PC-9 (cell line): ENCODE measurements at regions not wholly inside any gene's neighbourhood (a gene's known extent, or its start where the extent isn't known, plus 50 kb on each side); places are given as distances from the start of the nearest gene placed in this dataset.

Experiments used
- BruUV-seq: library from RNA; stranded (reverse); fragments of 400-500 nt; replicated peaks from 2 replicates; lab custom pipeline; 2021; lab: Mats Ljungman, UMichigan
- CTCF ChIA-PET: fragments of 300-600 bp; sonication (Branson Sonifier 250); formaldehyde crosslinking; loops from one replicate; lab custom pipeline; 2022; ENCODE audit warnings: antibody characterized with exemption; lab: Charles Lee
- POLR2A ChIA-PET: fragments of 300-600 bp; sonication (Branson Sonifier 250); formaldehyde crosslinking; loops from one replicate; lab custom pipeline; 2022; ENCODE audit warnings: antibody characterized with exemption; ENCODE audit not compliant: unreplicated experiment; lab: Charles Lee
- DNase-seq, 2 experiments: peaks; one replicate each; pipeline versions ENCODE4 v3.0.0 to v3.0.0-alpha.2; 2015 to 2022; ENCODE audit warnings: mixed read lengths in 1 of 2
- H2AFZ ChIP-seq: fragments of 200-600 bp; sonication (generic); 2 replicates; pipeline ENCODE4 v1.8.1; 2017; ENCODE audit warnings: antibody characterized with exemption
- H3F3A ChIP-seq: fragments of 200-600 bp; sonication (generic); 2 replicates; pipeline ENCODE4 v1.8.1; 2017; ENCODE audit warnings: antibody characterized with exemption, mild to moderate bottlenecking, low read depth; ENCODE audit not compliant: insufficient read depth
- H3K27ac ChIP-seq: fragments of 200-600 bp; sonication (generic); 2 replicates; pipeline ENCODE4 v1.6.1; 2016; ENCODE audit warnings: mixed run types
- H3K27me3 ChIP-seq: fragments of 200-600 bp; sonication (generic); 2 replicates; pipeline ENCODE4 v1.6.1; 2016; ENCODE audit warnings: low read depth, mixed run types; ENCODE audit not compliant: insufficient read depth
- H3K36me3 ChIP-seq: fragments of 200-600 bp; sonication (generic); 2 replicates; pipeline ENCODE4 v1.6.1; 2016; ENCODE audit warnings: low read depth, mixed run types
- H3K4me1 ChIP-seq: fragments of 200-600 bp; sonication (generic); replicated peaks from 2 replicates; pipeline ENCODE4 v1.6.1; 2016; ENCODE audit warnings: mixed run types; ENCODE audit not compliant: insufficient read depth
- H3K4me2 ChIP-seq: fragments of 200-600 bp; sonication (generic); 2 replicates; pipeline ENCODE4 v1.6.1; 2017; ENCODE audit warnings: mixed run types
- H3K4me3 ChIP-seq: fragments of 200-600 bp; sonication (generic); 2 replicates; pipeline ENCODE4 v1.6.1; 2016; ENCODE audit warnings: mixed run types
- H3K79me2 ChIP-seq: fragments of 200-600 bp; sonication (generic); 2 replicates; pipeline ENCODE4 v1.6.1; 2017; ENCODE audit warnings: low read depth, mixed run types
- H3K9me2 ChIP-seq: fragments of 200-600 bp; sonication (generic); 2 replicates; pipeline ENCODE4 v1.8.1; 2017; ENCODE audit warnings: mild to moderate bottlenecking; ENCODE audit not compliant: insufficient read depth
- H3K9me3 ChIP-seq: fragments of 200-600 bp; sonication (generic); 2 replicates; pipeline ENCODE4 v1.8.1; 2016; ENCODE audit warnings: low read depth; ENCODE audit not compliant: insufficient read depth
- H4K20me1 ChIP-seq: fragments of 200-600 bp; sonication (generic); 2 replicates; pipeline ENCODE4 v1.8.1; 2017; ENCODE audit not compliant: insufficient read depth
- CTCF ChIP-seq: fragments of 200-600 bp; sonication (generic); conservative IDR thresholded peaks from 2 replicates; pipeline ENCODE4 v1.6.1; 2017; ENCODE audit warnings: mixed run types, antibody characterized with exemption, mild to moderate bottlenecking, moderate library complexity
- EZH2 ChIP-seq: fragments of 200-600 bp; sonication (generic); IDR thresholded peaks from 2 replicates; pipeline ENCODE4 v1.8.0; 2017; ENCODE audit warnings: antibody characterized with exemption, low read depth
- intact Hi-C: fragments of 100-400 bp; cut with micrococcal nuclease; formaldehyde crosslinking; loops from one replicate; pipeline ENCODE4 v1.10.0; 2022; ENCODE audit not compliant: unreplicated experiment

GRCh38 chr15:94937242-94937641, 705.9 kb downstream of the MCTP2 start:
- H3K9me2 ChIP-seq: no peaks in the 10 kb centered on the region
- no peaks in the 10 kb centered on the region for H3K27me3 ChIP-seq
- H3K9me3 ChIP-seq: no peaks in the 10 kb centered on the region
- BruUV-seq: no TSS peak
- no peak for DNase-seq
- no peaks in the 10 kb centered on the region for H3K36me3 ChIP-seq
- TF ChIP-seq CTCF (no peak), EZH2 (no peak)
- H3K4me3 ChIP-seq: no peak overlapping the region
- CTCF ChIA-PET: no interaction called here
- H3K27ac ChIP-seq: no peak overlapping the region
- H2AFZ ChIP-seq: no peak overlapping the region
- no peaks in the 10 kb centered on the region for H3F3A ChIP-seq
- H3K4me2 ChIP-seq: no peak overlapping the region
- no peaks in the 10 kb centered on the region for H4K20me1 ChIP-seq
- POLR2A ChIA-PET: interaction anchor here (0.7 kb wide), 1 partner anchor 12 kb away, joined by 4 read pairs; no protein-coding TSS in a partner anchor
- H3K79me2 ChIP-seq: no peaks in the 10 kb centered on the region
- intact Hi-C loops: no loop called here
- H3K4me1 ChIP-seq: no peaks in the 10 kb centered on the region

GRCh38 chr15:94943888-94944287, 712.5 kb downstream of the MCTP2 start:
- Histone ChIP-seq H3K4me3 (no peak overlapping the region), H3K9me3 (no peaks in the 10 kb centered on the region), H3K4me1 (no peaks in the 10 kb centered on the region), H3K79me2 (no peaks in the 10 kb centered on the region), H3K9me2 (no peaks in the 10 kb centered on the region), H3K27me3 (no peaks in the 10 kb centered on the region), H4K20me1 (no peaks in the 10 kb centered on the region), H3K4me2 (no peak overlapping the region), H3K36me3 (no peaks in the 10 kb centered on the region), H2AFZ (no peak overlapping the region), H3F3A (no peaks in the 10 kb centered on the region), H3K27ac (no peak overlapping the region)
- no peak for DNase-seq
- POLR2A ChIA-PET: no interaction called here
- CTCF ChIA-PET: no interaction called here
- no peak for TF ChIP-seq CTCF
- no peak for TF ChIP-seq EZH2
- no TSS peak for BruUV-seq
- intact Hi-C loops: no loop called here

GRCh38 chr15:94951538-94951937, 720.2 kb downstream of the MCTP2 start:
- TF ChIP-seq CTCF (no peak), EZH2 (no peak)
- H3K4me2 ChIP-seq: no peak overlapping the region
- H3K9me3 ChIP-seq: no peaks in the 10 kb centered on the region
- H3K9me2 ChIP-seq: no peaks in the 10 kb centered on the region
- no peaks in the 10 kb centered on the region for H3K27me3 ChIP-seq
- no peaks in the 10 kb centered on the region for H3K79me2 ChIP-seq
- H3F3A ChIP-seq: no peaks in the 10 kb centered on the region
- H4K20me1 ChIP-seq: no peaks in the 10 kb centered on the region
- BruUV-seq: no TSS peak
- no peak overlapping the region for H3K27ac ChIP-seq
- POLR2A ChIA-PET: no interaction called here
- CTCF ChIA-PET: no interaction called here
- DNase-seq: no peak
- H2AFZ ChIP-seq: no peak overlapping the region
- H3K4me1 ChIP-seq: no peaks in the 10 kb centered on the region
- intact Hi-C loops: no loop called here
- H3K36me3 ChIP-seq: no peaks in the 10 kb centered on the region
- no peak overlapping the region for H3K4me3 ChIP-seq
